Kidney (tissue), 13 donors: ENCODE measurements at regions not wholly inside any gene's neighbourhood (a gene's known extent, or its start where the extent isn't known, plus 50 kb on each side); places are given as distances from the start of the nearest gene placed in this dataset.

Experiments used
- DNase-seq, 5 donors: peaks; one replicate each; pipeline ENCODE4 v3.0.0-alpha.2; 2013 to 2020
- FAIRE-seq: peaks from 2 replicates; lab custom pipeline; 2012; peaks lifted over from hg19 to GRCh38; lab: Jason Lieb, UNC
- H3K27ac ChIP-seq, 2 donors: one replicate each; pipeline ENCODE4 v1.7.0; 2013; ENCODE audit warnings: low read depth in 2 of 2, low read length in 2 of 2, inconsistent platforms in 1 of 2
- H3K27me3 ChIP-seq: one replicate; pipeline ENCODE4 v1.7.1; 2013; ENCODE audit warnings: low read length, inconsistent platforms; ENCODE audit not compliant: control insufficient read depth, insufficient read depth
- H3K36me3 ChIP-seq, 3 donors: one replicate each; pipeline versions ENCODE4 v1.7.0 to v1.7.1; 2013; ENCODE audit warnings: low read length in 3 of 3, control low read depth in 1 of 3, inconsistent platforms in 1 of 3; ENCODE audit not compliant: insufficient read depth in 3 of 3, control insufficient read depth in 2 of 3
- H3K4me1 ChIP-seq, 3 donors: one replicate each; pipeline versions ENCODE4 v1.7.0 to v1.7.1; 2013; ENCODE audit warnings: low read length in 3 of 3, inconsistent platforms in 1 of 3, low read depth in 1 of 3; ENCODE audit not compliant: control insufficient read depth in 2 of 3, insufficient read depth in 2 of 3
- H3K4me3 ChIP-seq, 3 donors: one replicate each; pipeline versions ENCODE4 v1.7.0 to v1.8.1; 2013; ENCODE audit warnings: low read length in 3 of 3, control low read depth in 1 of 3, inconsistent platforms in 1 of 3
- H3K9ac ChIP-seq, 3 donors: one replicate each; pipeline versions ENCODE4 v1.7.0 to v1.7.1; 2013; ENCODE audit warnings: low read length in 3 of 3, control low read depth in 1 of 3, inconsistent platforms in 1 of 3
- H3K9me3 ChIP-seq, 3 donors: one replicate each; pipeline versions ENCODE4 v1.7.0 to v1.7.1; 2013; ENCODE audit warnings: low read length in 3 of 3, control low read depth in 1 of 3, inconsistent platforms in 1 of 3; ENCODE audit not compliant: control insufficient read depth in 2 of 3, insufficient read depth in 1 of 3
- CTCF ChIP-seq: IDR thresholded peaks from 3 replicates; pipeline ENCODE4 v1.5.1; 2012; ENCODE audit warnings: mild to moderate bottlenecking, moderate library complexity, borderline replicate concordance; ENCODE audit not compliant: insufficient read depth; ENCODE audit errors: extremely low read depth
- intact Hi-C: fragments of 100-400 bp; cut with DNase I; formaldehyde crosslinking; loops from one replicate; pipeline ENCODE4 v1.11.1; 2022
- donor health status: control.
- donor health status: control.
- donor health status: control.
- donor health status: control.
- donor health status: control.
- donor health status: DM: yes; HTN: yes; CAD: no.
- donor health status: Normal renal cell carcinoma (clear cell type).

GRCh38 chr10:110357252-110357780 is 52.6 kb upstream of the SMNDC1 start:
- peak overlapping the region in 1 of 3 donors; percentile 3 for H3K4me3 ChIP-seq
- H3K9ac ChIP-seq: peak overlapping the region in 2 of 3 donors; percentile 16 to 19
- no peak for TF ChIP-seq CTCF
- intact Hi-C loops: no loop called here
- DNase-seq (peak in 1 of 5 donors; percentile 23), FAIRE-seq (no peak)
- no peaks in the 10 kb centered on the region for H3K9me3 ChIP-seq
- no peaks in the 10 kb centered on the region for H3K27me3 ChIP-seq
- H3K27ac ChIP-seq: no peak overlapping the region
- no peaks in the 10 kb centered on the region for H3K36me3 ChIP-seq
- peaks cover 2 to 9% (median 7%) of the 10 kb centered on the region in 3 donors for H3K4me1 ChIP-seq

- FAIRE-seq: no peak
- Histone ChIP-seq H3K4me3 (no peak overlapping the region), H3K27me3 (no peaks in the 10 kb centered on the region), H3K9me3 (no peaks in the 10 kb centered on the region), H3K9ac (no peak overlapping the region), H3K4me1 (peaks cover 2 to 9% (median 7%) of the 10 kb centered on the region in 3 donors), H3K27ac (no peak overlapping the region), H3K36me3 (no peaks in the 10 kb centered on the region)
- no peak for TF ChIP-seq CTCF
- DNase-seq: no peak
- intact Hi-C loops: no loop called here
Observed at GRCh38 chr10:110357871-110358270, 53.2 kb upstream of the SMNDC1 start.

GRCh38 chr10:110358278-110358677 is 53.6 kb upstream of the SMNDC1 start:
- H3K9ac ChIP-seq: no peak overlapping the region
- H3K27ac ChIP-seq: no peak overlapping the region
- intact Hi-C loops: no loop called here
- H3K36me3 ChIP-seq: no peaks in the 10 kb centered on the region
- no peak for FAIRE-seq
- DNase-seq: no peak
- no peaks in the 10 kb centered on the region for H3K9me3 ChIP-seq
- peaks cover 2 to 9% (median 7%) of the 10 kb centered on the region in 3 donors for H3K4me1 ChIP-seq
- H3K27me3 ChIP-seq: no peaks in the 10 kb centered on the region
- no peak overlapping the region for H3K4me3 ChIP-seq
- no peak for TF ChIP-seq CTCF
